OCI-M1 (cell line): ENCODE measurements at regions not wholly inside any gene's neighbourhood (a gene's known extent, or its start where the extent isn't known, plus 50 kb on each side); places are given as distances from the start of the nearest gene placed in this dataset.
"Not testable (repeated sequence)": the region's sequence is repeated elsewhere in the genome, so short reads cannot be mapped to it uniquely, and the experiment has no call there.

Experiments used
- DNase-seq: peaks from one replicate; lab custom pipeline; 2025; lab: John Stamatoyannopoulos, UW

GRCh38 chr2:236903978-236904377 is 181.7 kb upstream of the COPS8 start:
- no peak for DNase-seq

DNA sequence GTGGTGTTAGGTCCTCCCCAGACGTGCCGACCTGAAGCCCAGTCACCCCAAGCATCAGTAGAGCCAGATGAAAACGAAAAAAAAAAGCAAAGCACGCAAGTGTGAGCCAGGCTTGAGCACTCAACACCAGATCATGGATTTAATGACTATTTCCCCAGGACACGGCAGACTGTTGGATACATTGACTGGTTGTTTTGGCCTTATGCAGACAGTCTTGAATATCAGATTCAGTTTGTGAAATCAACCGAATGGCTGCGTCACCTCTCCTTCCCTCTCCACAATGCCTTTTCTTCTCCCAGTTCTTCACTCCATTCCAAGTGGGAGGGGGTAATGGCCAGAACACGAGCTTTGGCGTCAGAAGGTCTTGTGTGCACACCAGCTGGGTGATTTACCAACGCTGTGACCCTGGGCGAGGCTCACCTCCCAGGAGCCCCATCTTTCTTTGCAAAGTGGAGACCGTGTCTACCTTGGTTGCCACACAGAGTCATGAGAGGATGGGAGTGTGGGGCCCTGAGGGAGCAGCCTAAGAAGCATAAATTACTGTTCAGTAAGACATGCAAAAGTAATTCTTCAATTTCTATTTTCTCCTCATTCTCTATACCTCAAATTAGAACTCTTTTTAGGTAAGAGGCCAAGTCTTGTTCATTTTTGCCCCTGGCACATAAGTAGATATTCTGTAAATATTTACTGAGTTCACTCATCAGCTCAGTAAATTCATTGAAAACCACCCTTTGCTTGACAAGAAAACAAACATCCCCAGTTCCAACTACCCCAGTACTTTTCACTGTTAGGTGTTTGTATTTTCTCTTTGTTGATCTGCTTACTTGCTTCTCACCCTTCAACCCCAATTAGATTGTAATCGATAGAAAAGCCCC is 181.1 kb upstream of the COPS8 start:
- DNase-seq: no peak

DNA sequence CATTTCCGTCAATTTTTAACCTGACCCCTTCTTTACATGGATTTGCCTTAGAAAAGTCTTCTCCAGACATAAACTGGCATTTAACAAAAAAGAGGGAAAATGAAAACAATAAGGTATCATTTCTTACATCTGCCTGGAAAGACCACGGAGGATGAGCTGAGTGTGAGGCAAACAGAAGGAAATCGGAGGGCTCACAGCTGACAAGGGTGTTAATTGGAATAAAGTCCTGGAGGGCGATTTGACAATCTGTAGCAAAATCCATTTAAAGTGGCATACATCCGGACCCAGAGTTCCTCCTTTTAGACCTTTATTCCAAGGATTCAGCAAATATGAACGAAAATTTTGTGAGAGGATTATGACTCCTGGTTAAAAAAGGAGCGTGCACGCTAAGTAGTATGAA is 179.7 kb upstream of the COPS8 start:
- no peak for DNase-seq

GRCh38 chr2:236908439-236909192 is 177.1 kb upstream of the COPS8 start:
- no peak for DNase-seq

- no peak for DNase-seq
These were observed 176.5 kb upstream of the COPS8 start for GRCh38 chr2:236909193-236909504.

DNA sequence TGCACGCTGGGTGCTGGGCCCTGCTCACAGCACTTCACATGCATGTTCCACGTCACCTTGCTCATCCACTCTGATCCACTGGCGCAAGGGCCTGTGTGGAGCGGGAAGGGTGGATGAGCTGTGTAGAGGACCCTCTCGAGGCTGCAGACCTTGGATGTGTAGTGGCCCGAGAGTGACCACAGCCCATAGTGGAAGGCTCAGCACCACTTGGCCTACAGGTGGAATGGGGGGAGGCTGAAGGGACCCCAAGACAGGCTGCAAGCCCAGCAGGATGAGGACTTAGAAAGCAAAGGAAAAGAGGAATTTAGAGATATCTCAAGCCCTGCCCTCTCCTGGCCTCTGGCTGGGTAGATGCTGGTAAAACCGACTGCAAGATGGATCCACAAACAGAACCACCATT is 175.9 kb upstream of the COPS8 start:
- no peak for DNase-seq

DNA sequence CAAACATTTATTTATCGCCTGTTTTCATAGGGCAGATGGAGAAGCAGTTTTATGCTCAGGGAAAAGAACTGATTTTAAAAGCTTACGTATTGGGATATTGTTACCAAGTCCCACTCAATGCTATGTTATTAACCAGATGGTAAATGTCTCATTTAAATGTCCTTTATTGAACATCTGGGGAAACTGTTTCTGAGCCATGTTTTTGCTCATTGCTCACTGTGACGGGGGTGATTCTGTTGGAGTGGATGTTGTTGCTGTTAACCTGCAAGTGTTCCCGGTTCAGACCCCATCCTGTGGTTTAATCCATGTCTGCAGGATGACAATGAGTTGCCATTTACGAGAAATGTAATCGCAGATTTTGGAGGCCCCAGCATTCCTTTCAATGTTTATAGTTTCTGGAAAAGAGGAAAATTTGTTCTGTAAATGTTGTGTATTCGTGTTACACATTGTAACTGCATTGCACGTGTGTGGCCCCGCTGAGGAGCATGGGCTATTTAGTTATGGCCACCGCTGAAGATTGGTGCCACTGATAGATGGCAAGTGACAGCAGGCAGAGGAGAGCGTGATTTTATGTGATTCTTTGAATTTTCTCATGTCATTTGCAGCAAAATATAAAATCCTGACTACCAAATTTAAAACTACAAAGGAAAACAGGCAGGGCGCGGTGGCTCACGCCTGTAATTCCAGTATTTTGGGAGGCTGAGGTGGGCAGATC is 174.8 kb upstream of the COPS8 start:
- no peak for DNase-seq

GRCh38 chr2:236912326-236913120 is 173.2 kb upstream of the COPS8 start:
- no peak for DNase-seq

GRCh38 chr2:236915186-236915585 is 170.5 kb upstream of the COPS8 start:
- DNase-seq: no peak

DNA sequence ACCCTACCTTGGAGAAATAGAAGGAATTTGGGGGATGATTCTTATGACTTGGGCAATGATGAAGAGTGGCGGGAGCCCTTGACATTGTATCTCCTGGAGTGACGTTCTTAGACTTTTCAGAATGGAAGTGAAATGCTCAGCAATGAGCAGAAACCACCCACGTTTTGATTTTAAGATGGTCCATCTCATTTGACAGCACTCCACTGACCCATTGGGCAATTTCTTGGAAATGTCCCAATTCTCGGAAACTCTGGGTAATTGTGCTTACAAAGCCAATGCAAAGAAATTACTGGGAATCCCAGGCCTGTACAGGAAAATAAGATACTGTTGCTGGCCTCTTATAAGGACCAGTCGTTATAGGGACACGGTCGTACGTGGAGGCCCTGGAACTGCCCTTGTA is 170.0 kb upstream of the COPS8 start:
- no peak for DNase-seq

- DNase-seq: no peak
These were observed 169.5 kb upstream of the COPS8 start for GRCh38 chr2:236916181-236916580.

DNA sequence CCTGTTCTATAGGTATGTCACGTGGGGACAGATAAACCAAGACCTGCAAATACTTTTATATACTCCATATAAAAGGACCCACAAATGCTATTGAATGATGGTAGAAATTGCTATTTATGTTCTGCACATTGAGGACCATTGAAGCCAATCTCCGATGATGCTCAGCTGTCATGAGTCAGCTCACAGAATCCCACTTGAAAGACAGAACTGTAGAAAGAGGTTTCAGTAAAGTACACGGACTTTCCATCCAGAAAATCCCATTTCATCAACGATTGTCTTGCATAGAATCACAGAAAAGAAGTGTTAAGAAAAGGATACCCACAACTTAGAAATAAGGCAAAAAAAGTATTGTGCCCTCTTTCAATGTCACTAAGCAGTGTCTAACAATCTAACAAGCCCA is 169.0 kb upstream of the COPS8 start:
- no peak for DNase-seq

- DNase-seq: no peak
These were observed 168.5 kb upstream of the COPS8 start for GRCh38 chr2:236917164-236917563.

- no peak for DNase-seq
These were observed 167.1 kb upstream of the COPS8 start for GRCh38 chr2:236918545-236918944.

- no peak for DNase-seq
These were observed 166.5 kb upstream of the COPS8 start for GRCh38 chr2:236919209-236919608.

GRCh38 chr2:236919801-236920379 is 165.8 kb upstream of the COPS8 start:
- DNase-seq: not testable (repeated sequence)

- no peak for DNase-seq
These were observed 163.6 kb upstream of the COPS8 start for GRCh38 chr2:236922061-236922460.

- DNase-seq: peak; percentile 19
These were observed 157.2 kb upstream of the COPS8 start for GRCh38 chr2:236928380-236929037.

DNA sequence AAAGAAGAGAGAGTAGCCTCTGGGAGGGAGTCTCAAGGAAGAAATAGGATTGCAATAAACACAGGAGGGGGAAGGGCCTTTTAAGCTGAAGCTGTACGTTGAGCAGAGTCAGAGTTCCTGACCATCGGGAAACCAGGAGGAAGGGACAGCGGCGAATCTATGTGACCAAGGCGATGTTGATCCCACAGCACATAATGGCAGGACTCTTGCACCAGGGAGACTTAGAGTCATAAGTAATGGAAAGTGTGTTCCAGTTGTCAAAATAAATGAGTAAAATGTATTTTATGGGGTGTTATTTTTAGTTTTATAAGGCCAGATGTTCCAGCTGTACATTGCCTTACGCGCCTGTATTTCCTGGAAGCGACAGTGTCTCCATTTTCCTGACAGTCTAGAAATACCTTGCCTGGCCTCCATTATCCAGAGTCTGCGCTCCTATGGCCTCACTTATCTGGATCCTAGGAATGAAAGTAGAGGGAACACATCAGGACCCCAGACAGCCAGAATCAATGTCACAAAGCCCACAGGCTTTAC is 152.8 kb upstream of the COPS8 start:
- DNase-seq: no peak

- DNase-seq: no peak
These were observed 151.5 kb upstream of the COPS8 start for GRCh38 chr2:236934166-236934565.

- no peak for DNase-seq
These were observed 151.0 kb upstream of the COPS8 start for GRCh38 chr2:236934656-236935055.
